ENCODE measurements at regions not wholly inside any gene's neighbourhood (a gene's known extent, or its start where the extent isn't known, plus 50 kb on each side); places are given as distances from the start of the nearest gene placed in this dataset.
"Not testable (repeated sequence)": the region's sequence is repeated elsewhere in the genome, so short reads cannot be mapped to it uniquely, and the experiment has no call there.

DNA sequence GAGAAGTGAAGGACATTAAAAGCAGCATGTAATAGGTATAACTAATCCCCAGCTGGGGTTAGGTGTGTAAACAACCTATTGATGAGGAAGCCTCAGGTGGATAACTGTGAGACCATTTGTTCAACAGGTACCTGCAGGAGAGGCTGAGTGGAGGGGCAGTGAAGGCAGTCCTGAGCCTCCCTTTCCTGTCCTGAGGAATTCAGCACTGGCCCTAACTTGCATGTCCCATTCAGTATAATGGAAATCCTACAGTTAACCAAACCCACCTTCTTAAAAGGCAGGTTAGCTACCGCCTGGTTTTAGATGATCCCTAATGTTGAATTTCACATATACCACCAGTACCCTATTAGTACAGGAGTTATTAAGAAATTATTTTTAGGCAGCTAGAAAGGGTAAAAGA is 225.9 kb upstream of the GOT2 start:
- DNase-seq (no peak), ATAC-seq (no peak)

DNA sequence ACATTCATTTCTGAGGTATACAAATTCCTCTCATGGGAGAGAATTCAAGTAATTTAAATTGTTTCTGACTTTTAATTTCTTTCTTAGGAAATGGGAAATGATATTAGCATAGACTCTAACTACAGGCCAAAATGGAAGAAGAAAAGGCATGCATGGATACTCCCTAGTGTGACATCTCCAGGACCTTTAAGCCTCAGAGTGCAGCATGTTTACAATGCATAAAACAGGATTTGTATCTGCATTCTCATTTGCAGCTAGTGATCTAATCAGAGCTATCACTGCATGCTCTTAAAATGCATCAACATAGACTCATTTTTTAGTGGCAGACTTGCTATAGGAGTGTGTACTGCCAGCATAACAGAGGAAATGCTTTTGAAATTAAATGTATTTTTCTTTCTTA is 224.6 kb upstream of the GOT2 start:
- ATAC-seq, result no peak
- no peak for DNase-seq

- DNase-seq (no peak), ATAC-seq (no peak)
These were observed 214.1 kb upstream of the GOT2 start for GRCh38 chr16:58948244-58948643.

- no peak for DNase-seq
- no peak for ATAC-seq
These were observed 206.5 kb upstream of the GOT2 start for GRCh38 chr16:58940609-58941008.

DNA sequence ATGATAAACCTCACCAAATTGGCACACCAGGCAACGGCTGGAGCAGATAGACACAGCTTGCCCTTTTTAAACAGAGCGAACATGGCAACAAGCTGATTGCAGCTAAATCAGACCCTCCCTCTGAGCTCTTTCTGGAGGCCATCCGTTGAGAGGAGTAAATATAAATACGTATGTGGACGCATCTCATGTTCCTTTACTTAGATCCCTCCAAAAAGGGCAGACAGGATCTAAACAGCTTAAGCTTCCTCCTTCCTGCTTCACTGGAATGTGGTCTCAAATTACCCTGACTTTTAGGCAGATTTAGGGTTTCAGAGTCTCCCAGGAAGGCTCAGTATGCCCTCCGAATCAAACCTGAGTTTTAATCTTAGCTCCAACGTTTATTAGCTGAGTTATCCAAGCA is 204.7 kb upstream of the GOT2 start:
- DNase-seq (no peak), ATAC-seq (no peak)

- ATAC-seq, result no peak
- no peak for DNase-seq
These were observed 203.5 kb upstream of the GOT2 start for GRCh38 chr16:58937661-58938060.

DNA sequence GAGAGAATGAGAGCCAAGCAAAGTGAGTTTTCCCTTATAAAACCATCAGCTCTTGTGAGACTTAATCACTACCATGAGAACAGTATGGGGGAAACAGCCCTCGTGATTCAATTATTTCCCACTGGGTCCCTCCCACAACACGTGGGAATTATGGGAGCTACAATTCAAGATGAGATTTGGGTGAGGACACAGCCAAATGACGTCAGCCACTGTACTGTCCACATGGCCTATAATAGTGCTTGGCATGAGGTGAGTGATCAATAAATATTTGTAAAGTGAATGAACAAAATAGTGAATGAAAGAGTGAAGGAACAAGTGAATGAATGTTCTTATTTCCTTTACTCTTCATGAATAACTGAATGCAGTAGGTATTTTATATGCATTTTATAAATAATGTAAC is 199.1 kb upstream of the GOT2 start:
- no peak for DNase-seq
- ATAC-seq, result no peak

DNA sequence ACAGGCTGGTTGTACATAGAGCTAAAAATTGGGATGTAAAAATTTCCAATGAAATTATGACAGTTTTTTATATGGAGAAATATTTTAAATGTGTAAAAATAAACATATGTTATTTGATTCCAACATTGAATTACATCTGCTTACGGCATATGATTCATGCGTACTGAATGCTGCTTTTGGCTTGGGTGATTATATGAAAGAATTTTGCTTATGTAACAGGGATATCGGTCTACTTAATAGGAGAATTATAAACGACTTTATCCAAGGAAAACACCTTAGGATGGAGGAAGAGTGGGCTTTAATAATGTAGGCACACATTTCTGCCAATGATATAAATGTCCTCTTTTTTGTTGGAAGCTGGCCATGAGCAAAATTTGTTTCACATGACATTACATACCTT is 197.3 kb upstream of the GOT2 start:
- DNase-seq (no peak), ATAC-seq (no peak)

GRCh38 chr16:58923094-58923493 is 189.0 kb upstream of the GOT2 start:
- ATAC-seq (no peak), DNase-seq (no peak)

DNA sequence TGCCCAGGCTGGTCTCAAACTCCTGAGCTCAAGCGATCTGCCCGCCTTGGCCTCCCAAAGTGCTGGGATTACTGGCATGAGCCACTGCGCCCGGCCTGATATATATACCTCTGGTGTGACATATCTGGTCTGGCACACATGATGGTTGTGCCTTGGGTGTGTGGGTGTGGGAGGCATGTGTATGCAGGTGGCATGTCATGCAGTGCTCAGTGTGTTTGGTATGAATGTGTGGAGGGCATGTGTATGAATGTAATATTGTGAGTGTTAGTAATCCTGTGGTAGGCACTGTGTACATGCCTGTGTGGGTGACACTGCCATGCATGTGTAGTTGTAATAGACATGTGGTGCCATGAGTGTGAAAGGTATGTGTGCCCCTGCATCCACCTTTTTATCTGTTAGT is 179.3 kb upstream of the GOT2 start:
- DNase-seq (no peak), ATAC-seq (no peak)

- DNase-seq (no peak), ATAC-seq (no peak)
These were observed 178.5 kb upstream of the GOT2 start for GRCh38 chr16:58912571-58912970.

GRCh38 chr16:58906981-58907715 is 173.0 kb upstream of the GOT2 start:
- DNase-seq (no peak), ATAC-seq (no peak)

DNA sequence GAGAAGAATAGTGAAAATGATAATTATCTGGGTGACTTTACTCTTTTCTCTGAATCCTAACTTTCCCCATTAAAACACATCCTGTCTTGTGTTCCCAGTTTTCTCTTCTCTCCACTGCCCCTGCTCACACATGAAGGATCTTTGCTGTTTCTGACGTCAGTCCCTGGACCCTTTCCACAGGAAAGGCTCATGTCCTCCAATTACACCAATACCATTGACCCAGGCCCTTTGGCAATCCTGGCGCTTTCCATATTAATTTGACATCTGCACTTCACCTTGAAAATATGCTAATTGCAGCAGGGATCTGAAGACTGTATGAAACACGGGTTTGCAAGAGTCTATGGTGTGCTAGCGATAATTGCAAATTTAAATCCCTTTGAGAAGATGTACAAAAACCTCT is 170.2 kb upstream of the GOT2 start:
- ATAC-seq (no peak), DNase-seq (no peak)

DNA sequence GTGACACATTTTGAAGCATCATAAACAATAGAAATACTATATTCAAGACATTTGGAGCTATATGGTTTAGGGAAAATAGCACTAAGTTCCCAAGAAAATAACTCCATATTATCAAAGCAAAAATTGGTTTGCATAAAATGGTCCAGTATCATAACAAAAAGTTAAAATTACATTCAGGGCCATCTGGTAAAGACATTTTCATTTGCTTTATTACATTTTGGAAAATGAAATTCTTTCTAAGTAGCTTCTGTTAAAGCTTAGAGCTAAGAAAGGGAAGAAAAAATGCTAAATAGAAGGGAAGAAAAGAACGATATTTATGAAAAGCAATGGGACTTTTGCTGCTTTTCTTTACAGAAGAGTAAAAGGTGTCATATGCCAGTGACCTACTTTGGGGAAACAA is 155.4 kb upstream of the GOT2 start:
- DNase-seq (no peak), ATAC-seq (no peak)

GRCh38 chr16:58885528-58886170 is 151.5 kb upstream of the GOT2 start:
- DNase-seq (no peak), ATAC-seq (no peak)

GRCh38 chr16:58884141-58884540 is 150.0 kb upstream of the GOT2 start:
- DNase-seq, result no peak
- ATAC-seq, result no peak

DNA sequence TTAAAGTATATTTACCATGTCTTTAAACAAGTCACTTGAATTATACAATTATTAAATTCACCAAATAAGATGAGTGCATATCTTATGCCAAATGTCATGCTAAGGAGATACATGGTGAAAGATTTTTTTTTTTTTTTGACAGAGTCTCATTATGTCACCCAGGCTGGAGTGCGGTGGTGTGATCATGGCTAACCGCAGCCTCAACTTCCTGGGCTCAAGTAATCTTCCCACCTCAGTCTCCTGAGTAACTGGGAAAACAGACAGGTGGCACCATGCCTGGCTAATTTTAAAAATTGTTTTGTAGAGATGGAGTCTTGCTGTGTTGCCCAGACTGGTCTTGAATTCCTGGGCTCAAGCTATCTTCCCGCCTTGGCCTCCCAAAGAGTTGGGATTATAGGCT is 149.0 kb upstream of the GOT2 start:
- no peak for ATAC-seq
- DNase-seq, result no peak

DNA sequence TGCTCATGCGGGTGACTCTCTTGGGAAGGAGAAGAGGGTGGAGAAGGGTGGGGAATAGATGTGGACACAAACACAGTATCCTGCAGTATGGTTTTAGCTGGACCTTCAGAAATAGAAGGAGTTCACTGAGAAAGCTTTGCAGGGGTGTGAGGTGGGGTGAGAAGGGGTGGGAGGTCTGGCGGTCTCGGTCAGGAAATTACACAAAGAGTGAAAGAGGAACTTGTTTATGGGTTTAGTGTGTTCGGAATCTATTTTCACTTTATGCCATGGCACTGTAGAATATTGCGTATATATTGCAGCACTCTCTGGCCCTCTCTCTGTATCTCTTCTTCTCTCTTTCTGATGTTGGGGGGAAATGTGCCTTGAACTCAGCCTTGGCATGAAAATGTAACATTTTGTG is 148.2 kb upstream of the GOT2 start:
- DNase-seq (no peak), ATAC-seq (no peak)

DNA sequence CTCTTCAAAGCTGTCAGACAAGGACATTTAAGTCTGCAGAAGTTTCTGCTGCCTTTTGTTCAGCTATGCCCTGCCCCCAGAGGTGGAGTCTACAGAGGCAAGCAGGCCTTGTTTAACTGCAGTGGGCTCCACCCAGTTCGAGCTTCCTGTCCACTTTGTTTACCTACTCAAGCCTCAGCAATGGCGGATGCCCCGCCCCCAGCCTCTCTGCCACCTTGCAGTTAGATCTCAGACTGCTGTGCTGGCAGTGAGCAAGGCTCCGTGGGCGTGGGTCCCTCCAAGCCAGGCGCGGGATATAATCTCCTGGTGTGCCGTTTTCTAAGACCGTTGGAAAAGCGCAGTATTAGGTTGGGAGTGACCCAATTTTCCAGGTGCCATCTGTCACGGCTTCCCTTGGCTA is 144.5 kb upstream of the GOT2 start:
- not testable (repeated sequence) for ATAC-seq, DNase-seq

- ATAC-seq (no peak), DNase-seq (no peak)
These were observed 132.8 kb upstream of the GOT2 start for GRCh38 chr16:58866935-58867334.

- ATAC-seq (no peak), DNase-seq (no peak)
These were observed 129.6 kb upstream of the GOT2 start for GRCh38 chr16:58863761-58864160.

GRCh38 chr16:58863042-58863441 is 128.9 kb upstream of the GOT2 start:
- ATAC-seq, result no peak

GRCh38 chr16:58862334-58863021 is 128.4 kb upstream of the GOT2 start:
- ATAC-seq (no peak), DNase-seq (no peak)

More at GRCh38 chr16:58863042-58863441, 128.9 kb upstream of the GOT2 start:
- no peak for DNase-seq
